IMR-90 (cell line): ENCODE measurements at regions not wholly inside any gene's neighbourhood (a gene's known extent, or its start where the extent isn't known, plus 50 kb on each side); places are given as distances from the start of the nearest gene placed in this dataset.

Source experiments
- ATAC-seq: fragments of 200-7000 bp; cut with Tn5 transposase; 2 replicates; pipeline ENCODE4 v1.9.1; 2020; ENCODE audit warnings: low read depth, mild to moderate bottlenecking, moderate library complexity
- BruUV-seq: library from RNA; stranded (reverse); fragments of 400-500 nt; replicated peaks from 2 replicates; lab custom pipeline; 2021; lab: Mats Ljungman, UMichigan
- CTCF ChIA-PET: fragments of 300-600 bp; formaldehyde crosslinking; extraction: SDS; loops from one replicate; lab custom pipeline; 2021; ENCODE audit warnings: antibody characterized with exemption; lab: Yijun Ruan, JAX
- POLR2A ChIA-PET: fragments of 300-600 bp; sonication (Branson Sonifier 250); formaldehyde crosslinking; loops from one replicate; lab custom pipeline; 2022; ENCODE audit warnings: antibody characterized with exemption; ENCODE audit not compliant: unreplicated experiment; lab: Charles Lee
- DNase-seq: peaks from one replicate; pipeline ENCODE4 v3.0.0; 2013
- H2AFZ ChIP-seq: replicated peaks from 2 replicates; pipeline ENCODE3; 2013; ENCODE audit warnings: low read length, mild to moderate bottlenecking; ENCODE audit not compliant: poor library complexity
- H2AK5ac ChIP-seq: 2 replicates; pipeline ENCODE4 v1.6.1; 2013; ENCODE audit warnings: low read depth, low read length, inconsistent platforms
- H2AK9ac ChIP-seq: replicated peaks from 2 replicates; pipeline ENCODE3; 2013; ENCODE audit warnings: mild to moderate bottlenecking, low read depth, low read length, moderate library complexity; ENCODE audit not compliant: poor library complexity
- H2BK120ac ChIP-seq: 2 replicates; pipeline ENCODE4 v1.6.1; 2013; ENCODE audit warnings: low read depth, low read length, inconsistent platforms
- H2BK15ac ChIP-seq: 3 replicates; pipeline ENCODE4 v1.6.1; 2013; ENCODE audit warnings: low read depth, low read length, inconsistent platforms
- H2BK20ac ChIP-seq: 2 replicates; pipeline ENCODE4 v1.6.1; 2013; ENCODE audit warnings: low read depth, mild to moderate bottlenecking, inconsistent platforms, low read length, moderate library complexity
- H2BK5ac ChIP-seq: 2 replicates; pipeline ENCODE4 v1.6.1; 2013; ENCODE audit warnings: mild to moderate bottlenecking, low read depth, low read length, inconsistent platforms; ENCODE audit not compliant: poor library complexity, severe bottlenecking
- H3K14ac ChIP-seq: replicated peaks from 2 replicates; pipeline ENCODE4 v1.6.1; 2013; ENCODE audit warnings: low read depth, low read length, inconsistent platforms
- H3K18ac ChIP-seq: 2 replicates; pipeline ENCODE4 v1.6.1; 2013; ENCODE audit warnings: low read depth, low read length, control low read depth
- H3K23ac ChIP-seq: 2 replicates; pipeline ENCODE4 v1.6.1; 2013; ENCODE audit warnings: low read depth, low read length, inconsistent platforms
- H3K27ac ChIP-seq: 2 replicates; pipeline ENCODE4 v1.5.1; 2013; ENCODE audit warnings: mild to moderate bottlenecking, control low read depth, low read length; ENCODE audit not compliant: insufficient read depth
- H3K27me3 ChIP-seq: 2 replicates; pipeline ENCODE4 v1.6.1; 2013; ENCODE audit warnings: low read length; ENCODE audit not compliant: control insufficient read depth, insufficient read depth
- H3K36me3 ChIP-seq: 2 replicates; pipeline ENCODE4 v1.6.1; 2013; ENCODE audit warnings: low read length, mixed read lengths; ENCODE audit not compliant: control insufficient read depth, insufficient read depth
- H3K4ac ChIP-seq: 2 replicates; pipeline ENCODE4 v1.6.1; 2013; ENCODE audit warnings: low read depth, low read length, inconsistent platforms
- H3K4me1 ChIP-seq: 2 replicates; pipeline ENCODE4 v1.6.1; 2013; ENCODE audit warnings: low read length, mixed read lengths; ENCODE audit not compliant: control insufficient read depth, insufficient read depth
- H3K4me2 ChIP-seq: 2 replicates; pipeline ENCODE4 v1.6.1; 2013; ENCODE audit warnings: low read depth, mild to moderate bottlenecking, control low read depth, low read length, moderate library complexity
- H3K4me3 ChIP-seq: 2 replicates; pipeline ENCODE4 v1.5.1; 2013; ENCODE audit warnings: low read depth, mild to moderate bottlenecking, control low read depth, low read length, moderate library complexity; ENCODE audit not compliant: insufficient read depth
- H3K56ac ChIP-seq: 2 replicates; pipeline ENCODE4 v1.6.1; 2013; ENCODE audit warnings: low read length, inconsistent platforms; ENCODE audit not compliant: insufficient read depth; ENCODE audit errors: extremely low read depth
- H3K79me1 ChIP-seq, 2 experiments: 2 replicates each; pipeline ENCODE4 v1.6.1; 2013; ENCODE audit warnings: low read length in 2 of 2, inconsistent platforms in 1 of 2, low read depth in 1 of 2
- H3K9ac ChIP-seq: 2 replicates; pipeline ENCODE4 v1.6.1; 2013; ENCODE audit warnings: low read depth, low read length, control low read depth
- H3K9me1 ChIP-seq: 2 replicates; pipeline ENCODE4 v1.6.1; 2013; ENCODE audit warnings: low read length, inconsistent platforms; ENCODE audit not compliant: insufficient read depth
- H3K9me3 ChIP-seq: 2 replicates; pipeline ENCODE4 v1.6.1; 2013; ENCODE audit warnings: low read length; ENCODE audit not compliant: control insufficient read depth, insufficient read depth
- H4K20me1 ChIP-seq: 2 replicates; pipeline ENCODE4 v1.6.1; 2013; ENCODE audit warnings: low read length, inconsistent platforms; ENCODE audit not compliant: insufficient read depth
- H4K5ac ChIP-seq: 2 replicates; pipeline ENCODE4 v1.6.1; 2013; ENCODE audit warnings: mild to moderate bottlenecking, low read depth, low read length, control low read depth
- H4K8ac ChIP-seq, 2 experiments: 2 replicates each; pipeline ENCODE4 v1.6.1; 2013; ENCODE audit warnings: low read depth in 2 of 2, low read length in 2 of 2, control low read depth in 1 of 2, inconsistent platforms in 1 of 2
- H4K91ac ChIP-seq: 2 replicates; pipeline ENCODE4 v1.6.1; 2013; ENCODE audit warnings: low read depth, low read length, inconsistent platforms; ENCODE audit not compliant: insufficient read depth
- CHD1 ChIP-seq: IDR thresholded peaks from 2 replicates; pipeline ENCODE4 v1.6.1; 2012; ENCODE audit warnings: low read depth, low read length, improper control_type of control experiment
- dilution Hi-C: fragments of 300-500 bp; cut with HindIII; formaldehyde crosslinking; loops from one replicate; pipeline ENCODE4 v1.14.3; 2018; ENCODE audit warnings: low sequenced_read_pairs; ENCODE audit not compliant: unreplicated experiment
- in situ Hi-C: fragments of 300-500 bp; cut with MboI; formaldehyde crosslinking; loops from 3 replicates; pipeline ENCODE4 v1.14.3; 2019; ENCODE audit warnings: low sequenced_read_pairs, inconsistent platforms, mixed read lengths
- intact Hi-C: fragments of 100-400 bp; cut with micrococcal nuclease; formaldehyde crosslinking; loops from 2 replicates; pipeline ENCODE4 v1.10.0; 2022
- TF ChIP-seq, protein P1 (sequence below): fragments of 150-350 bp; IDR thresholded peaks from 2 replicates; pipeline ENCODE4 v1.6.1; 2017; ENCODE audit warnings: mild to moderate bottlenecking, antibody characterized with exemption, low read length, low read depth
- TF ChIP-seq, protein P2 (sequence below): fragments of 150-350 bp; IDR thresholded peaks from 2 replicates; pipeline ENCODE4 v1.6.1; 2016; ENCODE audit warnings: low read depth, mild to moderate bottlenecking, low read length, moderate library complexity, borderline replicate concordance

DNA sequence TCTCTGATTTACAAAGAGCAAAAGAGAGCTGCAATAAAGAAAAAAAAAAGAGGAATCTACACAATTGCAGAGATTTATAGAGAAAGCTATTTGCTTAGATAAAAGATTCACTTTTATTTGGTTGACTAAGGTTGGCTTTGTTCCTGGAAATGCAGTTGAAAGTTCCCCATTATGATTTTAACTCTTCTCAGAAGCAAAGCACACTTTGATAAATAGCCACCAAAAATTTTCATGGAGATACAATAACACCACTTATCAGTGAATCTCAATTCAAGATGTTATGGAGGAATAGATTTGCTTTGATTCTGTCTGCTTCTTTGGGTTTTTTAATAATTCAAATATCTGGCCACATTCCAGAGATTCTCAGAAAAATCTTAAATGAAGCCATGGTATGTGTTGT lies 88.5 kb upstream of the ANO3 start:
- H4K5ac ChIP-seq: no peak overlapping the region
- no peak overlapping the region for H2BK5ac ChIP-seq
- H4K8ac ChIP-seq: no peak overlapping the region
- no peak overlapping the region for H3K27ac ChIP-seq
- POLR2A ChIA-PET: no interaction called here
- H3K79me1 ChIP-seq: no peaks in the 10 kb centered on the region
- H3K36me3 ChIP-seq: no peaks in the 10 kb centered on the region
- no peak for TF ChIP-seq CHD1
- TF ChIP-seq, protein P1, sequence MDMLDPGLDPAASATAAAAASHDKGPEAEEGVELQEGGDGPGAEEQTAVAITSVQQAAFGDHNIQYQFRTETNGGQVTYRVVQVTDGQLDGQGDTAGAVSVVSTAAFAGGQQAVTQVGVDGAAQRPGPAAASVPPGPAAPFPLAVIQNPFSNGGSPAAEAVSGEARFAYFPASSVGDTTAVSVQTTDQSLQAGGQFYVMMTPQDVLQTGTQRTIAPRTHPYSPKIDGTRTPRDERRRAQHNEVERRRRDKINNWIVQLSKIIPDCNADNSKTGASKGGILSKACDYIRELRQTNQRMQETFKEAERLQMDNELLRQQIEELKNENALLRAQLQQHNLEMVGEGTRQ: no peak
- TF ChIP-seq, protein P2, sequence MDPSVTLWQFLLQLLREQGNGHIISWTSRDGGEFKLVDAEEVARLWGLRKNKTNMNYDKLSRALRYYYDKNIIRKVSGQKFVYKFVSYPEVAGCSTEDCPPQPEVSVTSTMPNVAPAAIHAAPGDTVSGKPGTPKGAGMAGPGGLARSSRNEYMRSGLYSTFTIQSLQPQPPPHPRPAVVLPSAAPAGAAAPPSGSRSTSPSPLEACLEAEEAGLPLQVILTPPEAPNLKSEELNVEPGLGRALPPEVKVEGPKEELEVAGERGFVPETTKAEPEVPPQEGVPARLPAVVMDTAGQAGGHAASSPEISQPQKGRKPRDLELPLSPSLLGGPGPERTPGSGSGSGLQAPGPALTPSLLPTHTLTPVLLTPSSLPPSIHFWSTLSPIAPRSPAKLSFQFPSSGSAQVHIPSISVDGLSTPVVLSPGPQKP: no peak
- H3K18ac ChIP-seq: no peak overlapping the region
- no peak overlapping the region for H2AK5ac ChIP-seq
- no peaks in the 10 kb centered on the region for H3K9me1 ChIP-seq
- H3K23ac ChIP-seq: no peak overlapping the region
- no peak overlapping the region for H3K56ac ChIP-seq
- no peaks in the 10 kb centered on the region for H3K27me3 ChIP-seq
- no peak overlapping the region for H3K4ac ChIP-seq
- H3K4me1 ChIP-seq: peaks cover 3% of the 10 kb centered on the region; the same call in 1 of the 2 replicates
- CTCF ChIA-PET: interaction anchor here (1.0 kb wide), 1 partner anchor 261 kb away, joined by 3 read pairs; no protein-coding TSS in a partner anchor
- intact Hi-C loops (no loop called here), in situ Hi-C loops (no loop called here), dilution Hi-C loops (no loop called here)
- no peak overlapping the region for H2AFZ ChIP-seq
- H2BK120ac ChIP-seq: no peak overlapping the region
- H3K14ac ChIP-seq: no peak overlapping the region
- H2AK9ac ChIP-seq: no peak overlapping the region
- no peak overlapping the region for H4K91ac ChIP-seq
- no peak overlapping the region for H2BK20ac ChIP-seq
- no peaks in the 10 kb centered on the region for H4K20me1 ChIP-seq
- no peak overlapping the region for H2BK15ac ChIP-seq
- DNase-seq (peak; percentile 22), ATAC-seq (no peak)
- H3K4me3 ChIP-seq: no peak overlapping the region
- BruUV-seq: no TSS peak
- H3K4me2 ChIP-seq: no peak overlapping the region
- H3K9ac ChIP-seq: no peak overlapping the region
- H3K9me3 ChIP-seq: no peaks in the 10 kb centered on the region
